Activated CD4-positive, alpha-beta T cell treated with anti-CD3 and anti-CD28 coated beads, Interleukin-2, amount 10 ng/mL, durations not matched to agents 7 days and 5 days (primary cell): ENCODE measurements at regions not wholly inside any gene's neighbourhood (a gene's known extent, or its start where the extent isn't known, plus 50 kb on each side); places are given as distances from the start of the nearest gene placed in this dataset.

ENCODE experiments used
- CTCF ChIA-PET: fragments of 350-600 bp; sonication (Branson Sonifier 250); formaldehyde crosslinking; loops from one replicate; lab custom pipeline; 2021; ENCODE audit warnings: antibody characterized with exemption; lab: Charles Lee
- POLR2A ChIA-PET: fragments of 350-600 bp; sonication (Branson Sonifier 250); formaldehyde crosslinking; loops from one replicate; lab custom pipeline; 2021; ENCODE audit warnings: antibody characterized with exemption; lab: Charles Lee
- DNase-seq: peaks from one replicate; pipeline ENCODE4 v3.0.0-alpha.2; 2020
- H3K27ac Mint-ChIP-seq: one replicate; pipeline ENCODE4 v1.8.0; 2021; ENCODE audit warnings: mild to moderate bottlenecking, moderate library complexity, mixed read lengths
- H3K27me3 Mint-ChIP-seq: one replicate; pipeline ENCODE4 v1.8.0; 2021; ENCODE audit warnings: mixed read lengths
- H3K36me3 Mint-ChIP-seq: one replicate; pipeline ENCODE4 v1.8.0; 2021; ENCODE audit warnings: low read depth, mixed read lengths
- H3K4me1 Mint-ChIP-seq: one replicate; pipeline ENCODE4 v1.8.0; 2021; ENCODE audit warnings: mixed read lengths
- H3K4me3 Mint-ChIP-seq: one replicate; pipeline ENCODE4 v1.8.0; 2021; ENCODE audit warnings: mild to moderate bottlenecking, moderate library complexity, mixed read lengths
- H3K9me3 Mint-ChIP-seq: one replicate; pipeline ENCODE4 v1.8.0; 2021; ENCODE audit warnings: mixed read lengths

- Mint-ChIP-seq H3K36me3 (no peaks in the 10 kb centered on the region), H3K4me3 (no peak overlapping the region), H3K4me1 (peaks cover 5% of the 10 kb centered on the region), H3K9me3 (no peaks in the 10 kb centered on the region), H3K27me3 (peaks cover 17% of the 10 kb centered on the region), H3K27ac (no peak overlapping the region)
- ChIA-PET POLR2A (no interaction called here), CTCF (interaction anchor here (1.3 to 3.3 kb wide), 3 partner anchors 10 to 30 kb away, joined by 3 to 46 read pairs (median 13); no protein-coding TSS in a partner anchor)
- no peak for DNase-seq
Observed at GRCh38 chr15:45428491-45428890, 50.1 kb upstream of the GATM start.
